ENCODE measurements at regions not wholly inside any gene's neighbourhood (a gene's known extent, or its start where the extent isn't known, plus 50 kb on each side); places are given as distances from the start of the nearest gene placed in this dataset.
A peak's percentile ranks its signal among the peaks of the same experiment; 100 is the strongest.

GRCh38 chr5:52725065-52725746 is 62.5 kb upstream of the ITGA1 start:
- Histone ChIP-seq H3K4me3 (no peak overlapping the region), H3K27ac (peak overlapping the region in 1 of 2 donors; percentile 1), H3K4me1 (replicated peaks) (peaks cover 2% of the 10 kb centered on the region), H3K27me3 (replicated peaks; ENCODE audit: insufficient read depth) (no peaks in the 10 kb centered on the region), H3K36me3 (no peaks in the 10 kb centered on the region), H3K9me3 (no peaks in the 10 kb centered on the region)
- WGBS: 20% methylated on average over 6 of the region's 6 CpGs
- DNase-seq (ENCODE audit: low spot score): peak; percentile 6
- intact Hi-C loops (cut with DNase I): no loop called here
- TF ChIP-seq, protein P1, sequence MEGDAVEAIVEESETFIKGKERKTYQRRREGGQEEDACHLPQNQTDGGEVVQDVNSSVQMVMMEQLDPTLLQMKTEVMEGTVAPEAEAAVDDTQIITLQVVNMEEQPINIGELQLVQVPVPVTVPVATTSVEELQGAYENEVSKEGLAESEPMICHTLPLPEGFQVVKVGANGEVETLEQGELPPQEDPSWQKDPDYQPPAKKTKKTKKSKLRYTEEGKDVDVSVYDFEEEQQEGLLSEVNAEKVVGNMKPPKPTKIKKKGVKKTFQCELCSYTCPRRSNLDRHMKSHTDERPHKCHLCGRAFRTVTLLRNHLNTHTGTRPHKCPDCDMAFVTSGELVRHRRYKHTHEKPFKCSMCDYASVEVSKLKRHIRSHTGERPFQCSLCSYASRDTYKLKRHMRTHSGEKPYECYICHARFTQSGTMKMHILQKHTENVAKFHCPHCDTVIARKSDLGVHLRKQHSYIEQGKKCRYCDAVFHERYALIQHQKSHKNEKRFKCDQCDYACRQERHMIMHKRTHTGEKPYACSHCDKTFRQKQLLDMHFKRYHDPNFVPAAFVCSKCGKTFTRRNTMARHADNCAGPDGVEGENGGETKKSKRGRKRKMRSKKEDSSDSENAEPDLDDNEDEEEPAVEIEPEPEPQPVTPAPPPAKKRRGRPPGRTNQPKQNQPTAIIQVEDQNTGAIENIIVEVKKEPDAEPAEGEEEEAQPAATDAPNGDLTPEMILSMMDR (IDR thresholded peaks at IDR 0.05): no peak
- TF ChIP-seq POLR2A (IDR thresholded peaks at IDR 0.05) (no peak), POLR2AphosphoS5 (IDR thresholded peaks at IDR 0.05) (no peak)

GRCh38 chr5:52725808-52726207 is 61.9 kb upstream of the ITGA1 start:
- intact Hi-C loops (cut with DNase I): no loop called here
- Histone ChIP-seq H3K9me3 (no peaks in the 10 kb centered on the region), H3K27ac (peak overlapping the region; percentile 1 to 3), H3K4me3 (no peak overlapping the region), H3K36me3 (no peaks in the 10 kb centered on the region), H3K27me3 (replicated peaks; ENCODE audit: insufficient read depth) (no peaks in the 10 kb centered on the region), H3K4me1 (replicated peaks) (peaks cover 2% of the 10 kb centered on the region)
- TF ChIP-seq POLR2A (IDR thresholded peaks at IDR 0.05) (no peak), POLR2AphosphoS5 (IDR thresholded peaks at IDR 0.05) (no peak)
- TF ChIP-seq, protein P1 (IDR thresholded peaks at IDR 0.05): no peak
- DNase-seq (ENCODE audit: low spot score): peak; percentile 9
- WGBS: 16% methylated on average over 3 of the region's 3 CpGs

GRCh38 chr5:52727020-52727419 is 60.7 kb upstream of the ITGA1 start:
- intact Hi-C loops (cut with DNase I): no loop called here
- peaks cover 2% of the 10 kb centered on the region for H3K4me1 ChIP-seq (replicated peaks)
- H3K4me3 ChIP-seq: no peak overlapping the region
- H3K9me3 ChIP-seq: no peaks in the 10 kb centered on the region
- no peaks in the 10 kb centered on the region for H3K27me3 ChIP-seq (replicated peaks; ENCODE audit: insufficient read depth)
- no peaks in the 10 kb centered on the region for H3K36me3 ChIP-seq
- TF ChIP-seq POLR2AphosphoS5 (IDR thresholded peaks at IDR 0.05): no peak
- TF ChIP-seq POLR2A (IDR thresholded peaks at IDR 0.05): no peak
- TF ChIP-seq, protein P1 (IDR thresholded peaks at IDR 0.05): no peak
- peak overlapping the region; percentile 3 for H3K27ac ChIP-seq
- DNase-seq (ENCODE audit: low spot score): no peak

DNA sequence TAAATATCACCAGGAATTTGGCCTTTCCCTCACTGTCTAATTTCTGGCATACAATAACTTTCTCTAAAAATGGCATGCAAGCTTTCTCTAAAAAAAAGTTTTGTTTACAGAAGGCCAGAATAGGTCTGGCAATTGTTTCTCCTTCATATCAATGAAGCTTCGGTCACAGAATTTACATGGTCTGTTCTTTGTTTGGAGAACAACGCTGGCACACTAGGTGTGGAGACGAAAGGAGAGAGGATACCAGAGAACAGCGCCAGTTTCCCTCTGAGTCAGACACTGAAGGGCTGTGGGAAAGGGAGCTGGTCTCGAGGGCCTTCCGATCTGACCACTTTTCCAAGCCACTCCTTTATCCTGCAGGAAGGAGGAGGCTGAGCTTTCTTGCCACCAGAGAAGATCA is 60.1 kb upstream of the ITGA1 start:
- no peaks in the 10 kb centered on the region for H3K9me3 ChIP-seq
- peak overlapping the region; percentile 3 to 39 for H3K27ac ChIP-seq
- H3K36me3 ChIP-seq: no peaks in the 10 kb centered on the region
- 5% methylated on average over 6 of the region's 6 CpGs for WGBS
- peak; percentile 11 for DNase-seq (ENCODE audit: low spot score)
- intact Hi-C loops (cut with DNase I): no loop called here
- TF ChIP-seq POLR2AphosphoS5 (IDR thresholded peaks at IDR 0.05) (peak; percentile 45), POLR2A (IDR thresholded peaks at IDR 0.05) (no peak)
- no peaks in the 10 kb centered on the region for H3K27me3 ChIP-seq (replicated peaks; ENCODE audit: insufficient read depth)
- no peak overlapping the region for H3K4me3 ChIP-seq
- peaks cover 2% of the 10 kb centered on the region for H3K4me1 ChIP-seq (replicated peaks)

DNA sequence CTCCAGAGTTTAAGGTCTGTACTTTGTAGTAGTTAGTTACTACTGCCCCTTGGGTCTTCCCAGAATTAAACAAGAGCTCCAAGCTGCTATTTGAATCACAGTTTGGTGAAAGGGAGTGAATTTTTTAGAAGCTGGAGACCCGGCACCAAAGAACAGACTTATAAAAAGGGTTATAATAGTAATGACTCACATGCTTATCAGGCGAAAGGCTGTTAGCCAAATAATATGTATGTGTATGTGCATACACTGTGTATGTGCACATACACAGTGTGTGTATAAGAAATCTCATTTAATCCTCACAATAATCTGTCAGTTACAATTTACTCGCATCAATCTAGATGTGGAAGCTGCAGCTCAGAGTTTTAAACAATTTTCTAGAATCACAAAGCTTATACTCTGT is 59.5 kb upstream of the ITGA1 start:
- intact Hi-C loops (cut with DNase I): no loop called here
- no peak for DNase-seq (ENCODE audit: low spot score)
- Histone ChIP-seq H3K27ac (peak overlapping the region in 1 of 2 donors; percentile 39), H3K27me3 (replicated peaks; ENCODE audit: insufficient read depth) (no peaks in the 10 kb centered on the region), H3K9me3 (no peaks in the 10 kb centered on the region), H3K4me1 (replicated peaks) (peaks cover 2% of the 10 kb centered on the region), H3K36me3 (no peaks in the 10 kb centered on the region), H3K4me3 (no peak overlapping the region)
- 86% methylated on average over 3 of the region's 3 CpGs for WGBS
- TF ChIP-seq, protein P1 (IDR thresholded peaks at IDR 0.05): no peak
- no peak for TF ChIP-seq POLR2A (IDR thresholded peaks at IDR 0.05)
- no peak for TF ChIP-seq POLR2AphosphoS5 (IDR thresholded peaks at IDR 0.05)

All from prostate gland (tissue), 2 donors.